DOHH2 (cell line): ENCODE measurements at regions not wholly inside any gene's neighbourhood (a gene's known extent, or its start where the extent isn't known, plus 50 kb on each side); places are given as distances from the start of the nearest gene placed in this dataset.

Experiments used
- CTCF ChIP-seq: fragments of 200-600 bp; sonication (generic); IDR thresholded peaks from one replicate; pipeline ENCODE4 v1.5.1; 2014; ENCODE audit warnings: antibody characterized with exemption, mild to moderate bottlenecking, low read depth, low read length; ENCODE audit not compliant: poor library complexity, severe bottlenecking
- EZH2phosphoT487 ChIP-seq: fragments of 200-600 bp; sonication (generic); IDR thresholded peaks from 2 replicates; pipeline ENCODE4 v1.6.1; 2017; ENCODE audit warnings: borderline replicate concordance, mild to moderate bottlenecking, antibody characterized with exemption, low read length, moderate library complexity, mixed read lengths

DNA sequence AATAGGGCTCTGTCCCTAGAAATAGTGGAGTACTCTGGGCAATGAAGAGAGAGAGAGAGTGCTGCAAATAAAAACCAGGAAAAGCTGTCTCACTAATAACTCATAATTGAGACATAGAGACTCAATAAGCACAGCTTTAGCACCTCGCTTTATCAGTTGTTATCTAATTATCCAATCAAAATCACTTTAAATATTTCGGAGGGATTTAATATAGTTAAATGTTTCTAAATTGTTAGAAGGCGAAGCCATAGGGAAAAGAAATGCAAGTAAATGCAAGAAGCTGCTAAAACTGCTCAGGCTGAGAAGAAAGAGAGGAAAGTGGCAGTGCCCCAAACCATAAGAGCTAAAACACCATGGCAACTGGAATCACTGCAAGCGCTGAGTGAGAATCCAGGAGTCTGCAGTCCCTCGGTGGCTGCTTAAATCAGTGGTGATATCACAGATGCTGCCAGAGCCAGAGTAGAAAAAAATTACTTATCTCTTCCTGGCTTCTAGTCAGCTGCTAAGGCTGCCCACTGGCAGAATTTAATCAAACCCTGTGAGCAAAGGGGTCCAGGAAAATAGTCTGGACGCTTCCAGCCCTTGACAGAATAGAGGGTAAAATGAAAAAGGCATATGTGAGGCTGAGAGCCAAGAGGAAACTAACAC lies 150.4 kb upstream of the CHRM2 start:
- TF ChIP-seq CTCF (no peak), EZH2phosphoT487 (no peak)
